ENCODE measurements at regions not wholly inside any gene's neighbourhood (a gene's known extent, or its start where the extent isn't known, plus 50 kb on each side); places are given as distances from the start of the nearest gene placed in this dataset.

DNA sequence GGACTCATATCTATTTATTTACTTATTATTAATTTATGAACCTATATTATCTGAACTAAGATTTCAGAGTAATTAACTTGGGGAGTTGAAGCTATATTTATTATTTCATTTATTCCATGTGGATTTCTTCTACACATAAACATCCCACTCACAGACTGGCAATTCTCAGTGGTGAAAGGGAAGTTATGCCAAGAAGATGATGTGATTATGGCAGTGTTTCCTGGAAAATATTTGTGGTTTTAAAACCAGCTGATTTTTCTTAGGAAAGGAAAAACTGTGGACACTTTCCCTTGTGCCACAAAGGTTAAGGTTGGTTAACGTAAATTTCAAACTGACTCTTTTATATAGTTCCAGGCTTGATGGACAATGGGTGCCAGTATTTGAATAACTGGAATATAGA, 513.1 kb downstream of the SLITRK6 start:
- no peak for TF ChIP-seq POLR2AphosphoS5 (IDR thresholded peaks at IDR 0.05; ENCODE audit: low read depth, low read length)
- no peak for TF ChIP-seq POLR2A (IDR thresholded peaks at IDR 0.05; ENCODE audit: low read depth, low read length)
